Activated T-helper 1 cell treated with anti-CD3 and anti-CD28 coated beads, Interleukin-12 subunit alpha, Interleukin-12 subunit beta, Interleukin-2, Interleukin-4 antibody, amounts not matched to agents 30 ng/mL and 10 ng/mL and 1 ng/mL, durations not matched to agents 14 hours and 24 hours and 36 hours (primary cell): ENCODE measurements at regions not wholly inside any gene's neighbourhood (a gene's known extent, or its start where the extent isn't known, plus 50 kb on each side); places are given as distances from the start of the nearest gene placed in this dataset.

Experiments used
- DNase-seq: peaks from one replicate; pipeline ENCODE4 v3.0.0; 2021; ENCODE audit warnings: low spot score
- H3K27ac Mint-ChIP-seq: one replicate; pipeline ENCODE4 v1.8.0; 2021; ENCODE audit warnings: mild to moderate bottlenecking, mixed read lengths
- H3K27me3 Mint-ChIP-seq: one replicate; pipeline ENCODE4 v1.8.0; 2022; ENCODE audit warnings: mild to moderate bottlenecking, moderate library complexity, mixed read lengths; ENCODE audit not compliant: insufficient read depth
- H3K36me3 Mint-ChIP-seq: one replicate; pipeline ENCODE4 v1.8.0; 2021; ENCODE audit warnings: low read depth, mixed read lengths
- H3K4me1 Mint-ChIP-seq: one replicate; pipeline ENCODE4 v1.8.0; 2021; ENCODE audit warnings: low read depth, mixed read lengths
- H3K4me3 Mint-ChIP-seq: one replicate; pipeline ENCODE4 v1.8.0; 2021; ENCODE audit warnings: mild to moderate bottlenecking, moderate library complexity, mixed read lengths
- H3K9me3 Mint-ChIP-seq: one replicate; pipeline ENCODE4 v1.8.0; 2021; ENCODE audit warnings: mixed read lengths
- intact Hi-C: fragments of 100-400 bp; cut with micrococcal nuclease; formaldehyde crosslinking; loops from one replicate; pipeline ENCODE4 v1.15.1; 2024

- H3K4me1 Mint-ChIP-seq: no peaks in the 10 kb centered on the region
- peaks cover 29% of the 10 kb centered on the region for H3K27me3 Mint-ChIP-seq
- no peaks in the 10 kb centered on the region for H3K36me3 Mint-ChIP-seq
- intact Hi-C loops: no loop called here
- H3K27ac Mint-ChIP-seq: no peak overlapping the region
- no peak overlapping the region for H3K4me3 Mint-ChIP-seq
- H3K9me3 Mint-ChIP-seq: no peaks in the 10 kb centered on the region
- no peak for DNase-seq
These were observed 95.2 kb upstream of the ATP11B start for GRCh38 chr3:182698078-182698477.

GRCh38 chr3:182699550-182700170 lies 93.6 kb upstream of the ATP11B start:
- DNase-seq: no peak
- Mint-ChIP-seq H3K27ac (no peak overlapping the region), H3K4me1 (no peaks in the 10 kb centered on the region), H3K4me3 (no peak overlapping the region), H3K27me3 (peaks cover 31% of the 10 kb centered on the region), H3K9me3 (no peaks in the 10 kb centered on the region), H3K36me3 (no peaks in the 10 kb centered on the region)
- intact Hi-C loops: no loop called here

- Mint-ChIP-seq H3K4me1 (no peaks in the 10 kb centered on the region), H3K4me3 (no peak overlapping the region), H3K9me3 (no peaks in the 10 kb centered on the region), H3K27me3 (peaks cover 33% of the 10 kb centered on the region), H3K36me3 (no peaks in the 10 kb centered on the region), H3K27ac (no peak overlapping the region)
- no peak for DNase-seq
- intact Hi-C loops: no loop called here
These were observed 91.1 kb upstream of the ATP11B start for GRCh38 chr3:182702216-182702615.

- Mint-ChIP-seq H3K27me3 (peaks cover 33% of the 10 kb centered on the region), H3K4me3 (no peak overlapping the region), H3K4me1 (no peaks in the 10 kb centered on the region), H3K9me3 (no peaks in the 10 kb centered on the region), H3K36me3 (no peaks in the 10 kb centered on the region), H3K27ac (no peak overlapping the region)
- no peak for DNase-seq
- intact Hi-C loops: no loop called here
These were observed 90.1 kb upstream of the ATP11B start for GRCh38 chr3:182703233-182703632.

GRCh38 chr3:182704926-182705325 lies 88.4 kb upstream of the ATP11B start:
- peaks cover 40% of the 10 kb centered on the region for H3K27me3 Mint-ChIP-seq
- H3K4me1 Mint-ChIP-seq: no peaks in the 10 kb centered on the region
- no peaks in the 10 kb centered on the region for H3K36me3 Mint-ChIP-seq
- H3K9me3 Mint-ChIP-seq: no peaks in the 10 kb centered on the region
- intact Hi-C loops: no loop called here
- DNase-seq: no peak
- H3K4me3 Mint-ChIP-seq: no peak overlapping the region
- H3K27ac Mint-ChIP-seq: no peak overlapping the region

- Mint-ChIP-seq H3K36me3 (no peaks in the 10 kb centered on the region), H3K4me3 (no peak overlapping the region), H3K9me3 (no peaks in the 10 kb centered on the region), H3K27ac (no peak overlapping the region), H3K4me1 (no peaks in the 10 kb centered on the region), H3K27me3 (peaks cover 21% of the 10 kb centered on the region)
- intact Hi-C loops: no loop called here
- no peak for DNase-seq
These were observed 84.5 kb upstream of the ATP11B start for GRCh38 chr3:182708810-182709209.

GRCh38 chr3:182709306-182709705 lies 84.0 kb upstream of the ATP11B start:
- no peak overlapping the region for H3K27ac Mint-ChIP-seq
- DNase-seq: no peak
- peaks cover 21% of the 10 kb centered on the region for H3K27me3 Mint-ChIP-seq
- H3K4me1 Mint-ChIP-seq: peaks cover 3% of the 10 kb centered on the region
- no peak overlapping the region for H3K4me3 Mint-ChIP-seq
- H3K9me3 Mint-ChIP-seq: no peaks in the 10 kb centered on the region
- no peaks in the 10 kb centered on the region for H3K36me3 Mint-ChIP-seq
- intact Hi-C loops: no loop called here

- H3K27ac Mint-ChIP-seq: no peak overlapping the region
These were observed 82.6 kb upstream of the ATP11B start for GRCh38 chr3:182710557-182711157.

DNA sequence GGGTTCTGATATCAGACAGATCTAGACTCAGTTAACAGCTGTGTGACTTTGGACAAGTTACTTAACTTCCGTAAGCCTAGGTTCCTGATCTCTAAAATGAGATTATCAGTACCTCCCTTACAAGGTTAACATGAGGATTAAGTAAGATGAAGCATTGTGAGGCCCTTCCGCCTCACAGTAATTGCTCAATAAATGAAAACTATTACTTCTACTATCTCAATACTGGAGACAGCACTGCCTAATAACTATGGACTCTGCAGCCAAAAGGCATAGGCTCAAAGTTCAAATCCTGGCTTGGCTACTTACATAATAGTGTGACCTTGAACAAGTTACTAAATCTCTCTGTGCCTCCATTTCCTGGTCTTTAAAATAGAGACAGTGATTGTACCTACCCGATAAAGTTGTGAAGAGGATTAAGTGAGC lies 82.0 kb upstream of the ATP11B start:
- Mint-ChIP-seq H3K27ac (no peak overlapping the region), H3K4me1 (peaks cover 12% of the 10 kb centered on the region), H3K9me3 (no peaks in the 10 kb centered on the region), H3K27me3 (peaks cover 17% of the 10 kb centered on the region), H3K36me3 (no peaks in the 10 kb centered on the region), H3K4me3 (no peak overlapping the region)
- intact Hi-C loops: loop anchor here (5.0 to 10.0 kb wide), 3 partner anchors 81 to 314 kb away; partner anchors contain the start of gene ATP11B
- DNase-seq: no peak

More at GRCh38 chr3:182710557-182711157, 82.6 kb upstream of the ATP11B start:
- H3K9me3 Mint-ChIP-seq: no peaks in the 10 kb centered on the region
- no peaks in the 10 kb centered on the region for H3K36me3 Mint-ChIP-seq
- peaks cover 7% of the 10 kb centered on the region for H3K4me1 Mint-ChIP-seq
- intact Hi-C loops: loop anchor here (5.0 to 10.0 kb wide), 3 partner anchors 82 to 314 kb away; partner anchors contain the start of gene ATP11B
- H3K4me3 Mint-ChIP-seq: no peak overlapping the region
- DNase-seq: no peak
- H3K27me3 Mint-ChIP-seq: peaks cover 17% of the 10 kb centered on the region

- Mint-ChIP-seq H3K9me3 (no peaks in the 10 kb centered on the region), H3K27ac (no peak overlapping the region), H3K4me1 (peaks cover 18% of the 10 kb centered on the region), H3K36me3 (no peaks in the 10 kb centered on the region), H3K27me3 (peaks cover 14% of the 10 kb centered on the region), H3K4me3 (no peak overlapping the region)
- intact Hi-C loops: loop anchor here (5.0 to 10.0 kb wide), 3 partner anchors 80 to 313 kb away; partner anchors contain the start of gene ATP11B
- DNase-seq: no peak
These were observed 81.5 kb upstream of the ATP11B start for GRCh38 chr3:182711853-182712252.

DNA sequence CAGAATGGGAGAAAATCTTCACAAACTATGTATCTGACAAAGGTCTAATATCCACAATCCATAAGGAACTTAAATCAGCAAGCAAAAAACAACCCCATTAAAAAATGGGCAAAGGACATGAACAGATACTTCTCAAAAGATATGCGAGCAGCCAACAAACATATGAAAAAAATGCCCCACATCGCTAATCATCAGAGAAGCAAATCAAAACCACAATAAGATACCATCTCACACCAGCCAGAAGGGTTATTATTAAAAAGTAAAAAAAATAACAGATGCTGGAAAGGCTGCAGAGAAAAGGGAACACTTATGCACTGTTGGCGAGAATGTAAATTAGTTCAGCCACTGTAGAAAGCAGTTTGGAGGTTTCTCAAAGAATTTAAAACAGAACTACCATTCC lies 80.2 kb upstream of the ATP11B start:
- intact Hi-C loops: loop anchor here (5.0 to 10.0 kb wide), 3 partner anchors 79 to 312 kb away; partner anchors contain the start of gene ATP11B

DNA sequence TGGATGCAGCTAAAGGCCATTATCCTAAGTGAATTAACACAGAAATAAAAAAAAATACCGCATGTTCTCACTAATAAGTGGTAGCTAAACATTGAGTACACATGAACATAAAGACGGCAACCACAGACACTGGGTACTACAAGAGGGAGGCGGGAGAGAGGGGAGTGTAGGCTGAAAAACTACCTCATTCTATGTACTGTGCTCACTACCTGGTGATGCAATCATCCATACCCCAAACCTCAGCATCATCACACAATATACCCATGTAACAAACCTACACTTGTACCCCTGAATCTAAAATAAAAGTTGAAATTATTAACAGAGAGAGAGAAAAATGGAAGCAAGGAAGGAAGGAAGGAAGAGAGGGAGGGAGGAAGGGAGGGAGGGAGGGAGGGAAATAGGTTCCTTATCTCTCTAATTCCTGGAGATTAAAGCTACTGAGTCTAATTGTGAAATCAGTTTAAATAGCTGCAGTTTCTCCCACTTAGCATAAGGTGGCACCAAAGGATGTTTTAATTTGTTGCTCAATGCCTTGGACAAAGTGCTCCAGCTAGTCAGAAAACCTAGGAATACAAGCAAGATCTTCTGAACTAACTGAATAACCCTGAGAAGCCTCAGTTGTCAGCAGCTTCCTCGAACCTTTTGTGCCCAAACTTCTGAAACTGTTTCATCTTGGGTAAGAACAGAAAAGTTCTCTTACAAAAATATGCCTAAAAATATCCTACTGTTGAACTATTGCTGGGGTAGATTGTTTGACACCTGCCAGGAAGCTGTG lies 79.4 kb upstream of the ATP11B start:
- Mint-ChIP-seq H3K9me3 (no peaks in the 10 kb centered on the region), H3K4me3 (no peak overlapping the region), H3K27me3 (peaks cover 9% of the 10 kb centered on the region), H3K4me1 (peaks cover 19% of the 10 kb centered on the region), H3K27ac (no peak overlapping the region), H3K36me3 (no peaks in the 10 kb centered on the region)
- no peak for DNase-seq
- intact Hi-C loops: loop anchor here (1.0 to 10.0 kb wide), 6 partner anchors 78 to 672 kb away; partner anchors contain the start of gene ATP11B

More for the DNA sequence above, 80.2 kb upstream of the ATP11B start:
- peaks cover 13% of the 10 kb centered on the region for H3K27me3 Mint-ChIP-seq
- H3K36me3 Mint-ChIP-seq: no peaks in the 10 kb centered on the region
- H3K4me3 Mint-ChIP-seq: no peak overlapping the region
- no peak overlapping the region for H3K27ac Mint-ChIP-seq
- no peak for DNase-seq
- H3K4me1 Mint-ChIP-seq: peaks cover 19% of the 10 kb centered on the region
- no peaks in the 10 kb centered on the region for H3K9me3 Mint-ChIP-seq

DNA sequence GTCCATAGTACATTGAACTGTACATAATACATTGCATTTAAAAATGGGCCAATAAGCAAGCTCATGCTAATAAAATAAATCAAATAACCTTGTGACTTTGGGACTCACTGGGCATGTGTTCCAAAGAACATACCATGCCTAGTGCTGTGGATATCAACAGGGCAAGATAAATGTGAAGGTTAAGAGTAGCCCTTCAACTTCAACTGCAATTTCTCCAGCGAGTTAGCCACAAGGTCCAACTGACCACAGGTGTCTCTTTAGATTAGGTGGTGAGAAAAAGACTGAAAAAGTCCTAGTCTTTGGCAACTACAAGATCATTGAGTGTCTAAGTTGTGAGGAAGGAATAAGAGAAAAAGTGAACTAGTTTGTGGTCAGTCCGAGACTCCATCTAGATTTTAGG lies 78.3 kb upstream of the ATP11B start:
- intact Hi-C loops: loop anchor here (2.0 to 10.0 kb wide), 3 partner anchors 190 to 408 kb away; no protein-coding TSS in a partner anchor

More for the DNA sequence above, 78.3 kb upstream of the ATP11B start:
- peaks cover 19% of the 10 kb centered on the region for H3K4me1 Mint-ChIP-seq
- H3K27ac Mint-ChIP-seq: no peak overlapping the region
- no peaks in the 10 kb centered on the region for H3K9me3 Mint-ChIP-seq
- DNase-seq: no peak
- H3K36me3 Mint-ChIP-seq: no peaks in the 10 kb centered on the region
- no peak overlapping the region for H3K4me3 Mint-ChIP-seq
- peaks cover 6% of the 10 kb centered on the region for H3K27me3 Mint-ChIP-seq
